A673 (cell line): ENCODE measurements at regions not wholly inside any gene's neighbourhood (a gene's known extent, or its start where the extent isn't known, plus 50 kb on each side); places are given as distances from the start of the nearest gene placed in this dataset.

Experiments used
- BruUV-seq: library from RNA; stranded (reverse); fragments of 400-500 nt; replicated peaks from 2 replicates; lab custom pipeline; 2021; lab: Mats Ljungman, UMichigan
- CTCF ChIA-PET: fragments of 300-600 bp; sonication (Branson Sonifier 250); formaldehyde crosslinking; loops from one replicate; lab custom pipeline; 2022; ENCODE audit warnings: antibody characterized with exemption; lab: Charles Lee
- POLR2A ChIA-PET: fragments of 300-600 bp; sonication (Branson Sonifier 250); formaldehyde crosslinking; loops from one replicate; lab custom pipeline; 2022; ENCODE audit warnings: antibody characterized with exemption; ENCODE audit not compliant: low non-redundant PET; lab: Charles Lee
- DNase-seq: peaks from one replicate; pipeline ENCODE4 v3.0.0-alpha.2; 2015; ENCODE audit warnings: low spot score
- H3K27ac ChIP-seq: fragments of 200-600 bp; sonication (generic); 2 replicates; pipeline ENCODE4 v1.5.1; 2016; ENCODE audit warnings: mixed run types, low read depth, mild to moderate bottlenecking, mixed read lengths, antibody characterized with exemption, low read length; ENCODE audit not compliant: poor library complexity, severe bottlenecking
- H3K27me3 ChIP-seq: fragments of 200-600 bp; sonication (generic); replicated peaks from 2 replicates; pipeline ENCODE4 v1.6.1; 2017; ENCODE audit warnings: mixed run types, low read depth, mild to moderate bottlenecking, mixed read lengths, antibody characterized with exemption, low read length; ENCODE audit not compliant: insufficient read depth, poor library complexity
- H3K36me3 ChIP-seq: fragments of 200-600 bp; sonication (generic); 2 replicates; pipeline ENCODE4 v1.6.1; 2016; ENCODE audit warnings: mixed run types, mild to moderate bottlenecking, mixed read lengths, antibody characterized with exemption, low read length; ENCODE audit not compliant: insufficient read depth, poor library complexity, severe bottlenecking
- H3K4me1 ChIP-seq: fragments of 200-600 bp; sonication (generic); 2 replicates; pipeline ENCODE4 v1.6.1; 2017; ENCODE audit warnings: mixed run types, mild to moderate bottlenecking, mixed read lengths, antibody characterized with exemption, low read length; ENCODE audit not compliant: insufficient read depth, poor library complexity, severe bottlenecking
- H3K4me3 ChIP-seq: fragments of 200-600 bp; sonication (generic); 2 replicates; pipeline ENCODE4 v1.5.1; 2016; ENCODE audit warnings: low read depth, mixed run types, mild to moderate bottlenecking, mixed read lengths, low read length; ENCODE audit not compliant: poor library complexity, severe bottlenecking
- H3K9me3 ChIP-seq: fragments of 200-600 bp; sonication (generic); 2 replicates; pipeline ENCODE4 v1.6.1; 2016; ENCODE audit warnings: mixed run types, low read depth, mild to moderate bottlenecking, mixed read lengths, antibody characterized with exemption, low read length; ENCODE audit not compliant: poor library complexity, severe bottlenecking
- CTCF ChIP-seq: fragments of 300-800, 200-600 bp; sonication (generic); conservative IDR thresholded peaks from 2 replicates; pipeline ENCODE4 v1.5.1; 2017; ENCODE audit warnings: low read depth, mild to moderate bottlenecking, antibody characterized with exemption, low read length, moderate library complexity, mixed read lengths
- EZH2 ChIP-seq: fragments of 200-600 bp; sonication (generic); IDR thresholded peaks from 2 replicates; pipeline ENCODE4 v1.6.1; 2017; ENCODE audit warnings: borderline replicate concordance, low read depth, mild to moderate bottlenecking, mixed read lengths, antibody characterized with exemption, low read length; ENCODE audit not compliant: poor library complexity, severe bottlenecking
- intact Hi-C: fragments of 100-400 bp; cut with micrococcal nuclease; formaldehyde crosslinking; loops from one replicate; pipeline ENCODE4 v1.10.0; 2022; ENCODE audit not compliant: unreplicated experiment

- BruUV-seq, result no TSS peak
- Histone ChIP-seq H3K27me3 (no peaks in the 10 kb centered on the region), H3K9me3 (no peaks in the 10 kb centered on the region), H3K4me3 (no peak overlapping the region), H3K27ac (no peak overlapping the region), H3K4me1 (no peaks in the 10 kb centered on the region), H3K36me3 (no peaks in the 10 kb centered on the region)
- ChIA-PET POLR2A (no interaction called here), CTCF (no interaction called here)
- intact Hi-C loops, result no loop called here
- no peak for TF ChIP-seq EZH2
- TF ChIP-seq CTCF, result no peak
- DNase-seq, result no peak
These were observed 2413.8 kb upstream of the RAG2 start for GRCh38 chr11:39011797-39012196.

GRCh38 chr11:38990841-38991240 lies 2392.8 kb upstream of the RAG2 start:
- Histone ChIP-seq H3K36me3 (no peaks in the 10 kb centered on the region), H3K27me3 (no peaks in the 10 kb centered on the region), H3K4me3 (no peak overlapping the region), H3K4me1 (no peaks in the 10 kb centered on the region), H3K9me3 (no peaks in the 10 kb centered on the region), H3K27ac (no peak overlapping the region)
- no peak for TF ChIP-seq EZH2
- TF ChIP-seq CTCF, result no peak
- DNase-seq, result no peak
- POLR2A ChIA-PET, result interaction anchor here (0.6 kb wide), 1 partner anchor 194 kb away, joined by 3 read pairs; no protein-coding TSS in a partner anchor
- intact Hi-C loops, result no loop called here
- CTCF ChIA-PET, result no interaction called here
- no TSS peak for BruUV-seq

- BruUV-seq, result no TSS peak
- H3K27ac ChIP-seq, result no peak overlapping the region
- ChIA-PET CTCF (no interaction called here), POLR2A (no interaction called here)
- TF ChIP-seq EZH2 (no peak), CTCF (no peak)
- H3K4me1 ChIP-seq, result no peaks in the 10 kb centered on the region
- no peak for DNase-seq
- intact Hi-C loops, result no loop called here
- H3K9me3 ChIP-seq, result peaks cover under 1% of the 10 kb centered on the region
- H3K36me3 ChIP-seq, result no peaks in the 10 kb centered on the region
- no peak overlapping the region for H3K4me3 ChIP-seq
- no peaks in the 10 kb centered on the region for H3K27me3 ChIP-seq
These were observed 2392.1 kb upstream of the RAG2 start for GRCh38 chr11:38990139-38990538.
